AG04450 (cell line): ENCODE measurements at regions not wholly inside any gene's neighbourhood (a gene's known extent, or its start where the extent isn't known, plus 50 kb on each side); places are given as distances from the start of the nearest gene placed in this dataset.

Source experiments
- CTCF ChIA-PET: fragments of 300-600, 350-600 bp; formaldehyde crosslinking; extraction: SDS; loops from one replicate; lab custom pipeline; 2022; ENCODE audit warnings: antibody characterized with exemption, inconsistent platforms; lab: Charles Lee
- POLR2A ChIA-PET: fragments of 350-600 bp; formaldehyde crosslinking; extraction: SDS; loops from one replicate; lab custom pipeline; 2021; ENCODE audit warnings: antibody characterized with exemption, inconsistent platforms; lab: Yijun Ruan, JAX
- DNase-seq: peaks from one replicate; pipeline ENCODE4 v3.0.0-alpha.2; 2011; ENCODE audit warnings: low read depth, low spot score
- H3K27ac ChIP-seq: one replicate; pipeline ENCODE4 v1.5.1; 2012; ENCODE audit warnings: low read depth, low read length, control low read depth
- H3K27me3 ChIP-seq: one replicate; pipeline ENCODE4 v1.6.0; 2012; ENCODE audit warnings: low read length; ENCODE audit not compliant: control insufficient read depth, insufficient read depth
- H3K4me3 ChIP-seq: 2 replicates; pipeline ENCODE4 v1.5.1; 2011; ENCODE audit warnings: mild to moderate bottlenecking, low read depth, low read length, control low read depth
- H3K9me3 ChIP-seq: 2 replicates; pipeline ENCODE4 v1.5.1; 2012; ENCODE audit warnings: low read length; ENCODE audit not compliant: control insufficient read depth, insufficient read depth
- TF ChIP-seq, protein P1 (sequence below): IDR thresholded peaks from 2 replicates; pipeline ENCODE4 v1.5.1; 2011; ENCODE audit warnings: low read depth, low read length, control low read depth, inconsistent platforms

DNA sequence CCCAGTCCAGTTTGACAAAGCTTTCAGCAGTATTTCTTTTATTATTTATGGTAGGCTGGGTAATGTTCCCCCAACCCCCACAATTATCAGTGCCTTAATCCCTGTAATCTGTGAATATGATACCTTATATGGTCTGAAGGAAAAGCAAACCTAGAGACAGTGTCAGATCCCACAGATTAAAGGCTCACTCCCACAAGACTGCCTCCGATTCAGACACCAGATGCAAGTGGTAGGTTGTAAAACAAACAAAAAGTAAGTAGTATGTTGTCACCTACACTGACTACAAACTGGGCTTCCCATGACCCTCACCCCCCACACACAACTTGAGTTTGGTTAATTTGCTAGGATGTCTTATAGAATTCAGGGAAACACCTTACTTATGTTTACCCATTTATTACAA, 201.2 kb downstream of the NSG2 start:
- ChIA-PET POLR2A (no interaction called here), CTCF (interaction anchor here (0.7 kb wide), 1 partner anchor 47 kb away, joined by 3 read pairs; no protein-coding TSS in a partner anchor)

DNA sequence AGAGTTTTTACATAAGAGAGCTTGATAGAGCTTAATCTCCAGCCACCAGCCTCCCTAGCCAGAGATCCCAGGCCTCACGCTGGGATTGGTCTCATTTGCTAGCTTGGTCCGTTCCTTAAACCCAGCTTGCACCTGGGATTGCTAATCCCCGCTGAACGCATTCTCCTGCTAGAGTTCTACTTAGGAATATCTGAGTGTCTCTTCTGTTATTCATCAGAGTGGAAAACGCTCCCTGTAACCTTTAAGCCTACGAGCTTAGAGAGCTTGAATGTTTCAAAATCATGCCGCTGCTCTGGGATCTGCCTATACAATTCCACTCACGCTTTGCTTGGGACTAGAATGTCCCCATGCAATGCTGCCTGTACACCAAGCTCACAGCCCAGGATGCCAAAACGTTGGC, 201.8 kb downstream of the NSG2 start:
- ChIA-PET POLR2A (no interaction called here), CTCF (no interaction called here)
- no peaks in the 10 kb centered on the region for H3K27me3 ChIP-seq
- no peak overlapping the region for H3K27ac ChIP-seq
- DNase-seq = no peak
- TF ChIP-seq, protein P1, sequence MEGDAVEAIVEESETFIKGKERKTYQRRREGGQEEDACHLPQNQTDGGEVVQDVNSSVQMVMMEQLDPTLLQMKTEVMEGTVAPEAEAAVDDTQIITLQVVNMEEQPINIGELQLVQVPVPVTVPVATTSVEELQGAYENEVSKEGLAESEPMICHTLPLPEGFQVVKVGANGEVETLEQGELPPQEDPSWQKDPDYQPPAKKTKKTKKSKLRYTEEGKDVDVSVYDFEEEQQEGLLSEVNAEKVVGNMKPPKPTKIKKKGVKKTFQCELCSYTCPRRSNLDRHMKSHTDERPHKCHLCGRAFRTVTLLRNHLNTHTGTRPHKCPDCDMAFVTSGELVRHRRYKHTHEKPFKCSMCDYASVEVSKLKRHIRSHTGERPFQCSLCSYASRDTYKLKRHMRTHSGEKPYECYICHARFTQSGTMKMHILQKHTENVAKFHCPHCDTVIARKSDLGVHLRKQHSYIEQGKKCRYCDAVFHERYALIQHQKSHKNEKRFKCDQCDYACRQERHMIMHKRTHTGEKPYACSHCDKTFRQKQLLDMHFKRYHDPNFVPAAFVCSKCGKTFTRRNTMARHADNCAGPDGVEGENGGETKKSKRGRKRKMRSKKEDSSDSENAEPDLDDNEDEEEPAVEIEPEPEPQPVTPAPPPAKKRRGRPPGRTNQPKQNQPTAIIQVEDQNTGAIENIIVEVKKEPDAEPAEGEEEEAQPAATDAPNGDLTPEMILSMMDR = no peak
- H3K9me3 ChIP-seq = no peaks in the 10 kb centered on the region
- no peak overlapping the region for H3K4me3 ChIP-seq

More for the DNA sequence above, 201.2 kb downstream of the NSG2 start:
- TF ChIP-seq, protein P1 = no peak
- no peaks in the 10 kb centered on the region for H3K9me3 ChIP-seq
- H3K4me3 ChIP-seq = no peak overlapping the region
- H3K27me3 ChIP-seq = no peaks in the 10 kb centered on the region
- DNase-seq = no peak
- no peak overlapping the region for H3K27ac ChIP-seq

DNA sequence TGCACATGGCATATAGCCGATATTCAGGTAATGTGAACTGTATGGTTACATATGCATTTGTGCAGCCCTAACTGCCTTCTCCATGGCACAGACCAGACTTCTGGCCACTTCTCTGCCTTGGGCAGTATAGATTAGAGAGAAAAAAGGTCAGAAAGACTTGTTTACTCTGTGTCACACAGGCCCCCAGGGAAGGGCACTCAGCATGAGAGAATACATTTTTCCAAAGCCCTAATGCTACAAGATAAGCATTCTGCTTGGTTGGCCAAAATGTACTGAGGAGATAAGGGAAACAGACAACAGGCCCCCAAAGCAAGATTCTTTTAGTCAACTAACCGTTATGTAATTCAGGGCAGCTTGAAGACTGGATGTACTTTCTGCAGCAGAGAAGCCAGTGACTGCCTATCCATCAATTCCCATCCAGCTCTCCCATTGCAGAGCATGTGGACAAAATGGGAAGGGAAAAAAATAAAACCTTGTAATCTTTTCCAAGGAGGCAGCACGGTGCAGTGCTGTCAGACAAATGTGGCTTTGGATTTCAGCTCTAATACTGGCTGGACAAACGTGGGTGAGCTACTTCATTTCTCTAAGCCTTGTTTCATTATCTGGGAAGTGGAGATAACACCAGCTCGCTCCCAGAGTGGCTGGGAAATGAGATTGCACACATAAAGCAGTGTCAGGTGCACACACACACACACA, 205.9 kb downstream of the NSG2 start:
- Histone ChIP-seq H3K9me3 (no peaks in the 10 kb centered on the region), H3K27ac (no peak overlapping the region), H3K4me3 (no peak overlapping the region), H3K27me3 (no peaks in the 10 kb centered on the region)
- CTCF ChIA-PET = no interaction called here
- POLR2A ChIA-PET = no interaction called here
- TF ChIP-seq, protein P1 = no peak
- DNase-seq = no peak

DNA sequence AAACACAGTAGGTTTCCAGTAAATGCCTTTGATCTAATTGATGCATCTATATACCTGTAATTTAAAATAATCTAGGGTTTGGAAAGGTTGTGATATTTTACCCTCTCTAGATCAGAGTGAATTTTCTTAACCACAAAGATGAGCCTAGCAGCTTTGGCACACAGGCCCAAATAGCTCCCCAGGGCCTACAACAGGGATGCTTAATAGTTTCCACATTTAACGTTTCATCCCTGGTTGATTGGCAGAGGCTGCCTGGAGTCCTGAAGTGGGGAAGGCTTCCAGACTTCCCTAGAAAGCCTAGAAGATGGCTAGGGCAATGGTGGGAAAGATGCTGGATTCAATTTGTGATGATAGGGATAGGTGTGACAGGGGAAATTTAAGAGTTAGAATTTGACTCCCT, 206.6 kb downstream of the NSG2 start:
- TF ChIP-seq, protein P1 = no peak
- Histone ChIP-seq H3K9me3 (no peaks in the 10 kb centered on the region), H3K27ac (no peak overlapping the region), H3K27me3 (no peaks in the 10 kb centered on the region), H3K4me3 (no peak overlapping the region)
- ChIA-PET POLR2A (no interaction called here), CTCF (no interaction called here)
- no peak for DNase-seq

DNA sequence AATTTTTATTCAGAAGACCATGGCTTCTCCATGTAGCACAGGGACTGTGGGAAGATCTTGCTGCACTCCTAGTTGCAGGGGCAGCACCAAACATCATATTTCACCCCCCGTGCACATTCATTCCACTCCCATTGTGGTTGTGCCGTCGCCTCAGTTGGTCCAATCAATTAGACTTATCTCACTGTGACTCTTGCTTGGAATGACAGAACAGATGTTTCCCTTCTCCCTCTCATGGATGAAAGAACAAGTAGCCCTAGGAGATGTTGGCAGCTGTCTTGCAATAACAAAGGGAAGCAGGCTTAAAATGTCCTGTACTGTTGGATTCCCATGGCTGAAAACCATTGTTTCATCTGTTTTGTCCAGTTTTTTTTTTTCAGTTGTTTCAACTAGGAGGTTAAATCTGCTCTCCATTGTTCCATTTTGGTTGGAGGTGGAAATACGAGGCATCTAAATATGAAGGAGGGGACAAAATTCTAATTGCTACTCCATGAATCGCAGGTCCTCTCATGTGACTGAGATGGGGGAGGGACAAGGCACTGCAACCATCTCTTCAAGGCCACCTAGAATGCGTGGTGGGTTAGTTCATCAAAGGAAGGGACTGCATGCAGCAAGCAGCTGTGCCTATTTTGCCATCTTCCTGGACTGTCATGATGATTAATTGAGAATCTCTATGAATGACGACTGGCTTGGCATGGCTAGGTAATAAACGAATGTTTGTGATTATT, 214.4 kb downstream of the NSG2 start:
- H3K27me3 ChIP-seq = no peaks in the 10 kb centered on the region
- POLR2A ChIA-PET = no interaction called here

More for the DNA sequence above, 214.4 kb downstream of the NSG2 start:
- Histone ChIP-seq H3K4me3 (no peak overlapping the region), H3K27ac (no peak overlapping the region), H3K9me3 (no peaks in the 10 kb centered on the region)
- DNase-seq = no peak
- TF ChIP-seq, protein P1 = no peak
- CTCF ChIA-PET = no interaction called here
